Hematopoietic multipotent progenitor cell treated with erythropoietin and hydrocortisone succinate and interleukin-3 and kit ligand, for 6 days (in vitro differentiated cells): ENCODE measurements at regions not wholly inside any gene's neighbourhood (a gene's known extent, or its start where the extent isn't known, plus 50 kb on each side); places are given as distances from the start of the nearest gene placed in this dataset.
A peak's percentile ranks its signal among the peaks of the same experiment; 100 is the strongest.

Source experiments
- DNase-seq: peaks from one replicate; pipeline ENCODE4 v3.0.0-alpha.2; 2015

DNA sequence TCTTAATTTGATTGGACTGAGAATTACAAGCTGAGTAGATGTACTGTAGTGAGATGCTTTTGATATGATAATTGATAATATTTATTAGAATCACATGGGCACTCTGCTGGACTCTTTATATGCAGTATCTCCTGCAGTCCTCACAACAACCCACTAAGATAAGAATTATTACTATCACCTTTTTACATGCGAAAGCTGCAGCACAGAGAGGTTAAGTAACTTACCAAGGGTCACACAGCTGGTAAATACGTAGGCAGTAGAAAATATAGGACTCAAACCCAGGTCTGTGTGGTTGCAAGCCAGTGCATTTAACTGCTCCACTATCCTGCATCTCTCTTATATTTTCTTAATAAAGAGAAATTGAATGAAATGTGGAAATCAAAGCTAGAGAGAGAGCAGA, 392.8 kb upstream of the RORA start:
- DNase-seq = no peak

DNA sequence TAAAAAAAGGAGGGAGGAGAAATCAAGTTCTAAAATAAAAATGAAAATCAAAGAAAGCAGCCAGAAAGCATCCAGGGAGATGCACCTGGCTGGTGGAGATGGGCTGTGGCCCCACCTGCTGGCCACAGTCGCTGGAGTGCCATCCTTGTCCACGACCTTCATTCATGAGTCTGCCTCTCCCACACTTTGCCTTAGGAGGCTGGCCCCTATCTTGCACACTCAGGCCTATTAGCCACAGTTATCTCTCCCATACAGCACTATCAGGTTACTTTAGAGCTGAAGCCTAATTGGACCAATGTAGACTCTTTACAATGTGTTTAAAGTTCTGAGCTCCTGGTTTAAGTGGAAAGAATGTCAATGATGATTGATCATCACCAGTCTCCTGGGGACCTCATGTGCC, 392.0 kb upstream of the RORA start:
- peak; percentile 75 for DNase-seq

DNA sequence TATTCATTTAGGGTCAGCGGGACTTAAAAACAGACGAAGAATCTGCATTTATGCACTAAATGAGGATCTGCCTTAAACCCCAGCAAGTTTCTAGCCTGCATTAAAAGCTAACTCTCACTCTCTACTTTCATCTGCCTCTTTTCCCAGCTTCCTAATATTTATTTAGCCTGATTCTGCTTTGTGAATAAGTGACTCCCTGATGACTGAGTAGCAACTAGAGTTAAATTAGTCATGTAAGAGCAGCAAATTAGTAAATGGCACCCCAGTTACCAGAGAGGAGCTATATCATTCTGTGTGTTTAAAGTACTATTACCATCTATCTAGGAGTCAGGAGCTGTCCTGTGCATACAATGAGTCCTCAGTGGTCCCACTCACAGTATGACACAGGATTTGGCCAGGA, 391.0 kb upstream of the RORA start:
- DNase-seq = no peak

DNA sequence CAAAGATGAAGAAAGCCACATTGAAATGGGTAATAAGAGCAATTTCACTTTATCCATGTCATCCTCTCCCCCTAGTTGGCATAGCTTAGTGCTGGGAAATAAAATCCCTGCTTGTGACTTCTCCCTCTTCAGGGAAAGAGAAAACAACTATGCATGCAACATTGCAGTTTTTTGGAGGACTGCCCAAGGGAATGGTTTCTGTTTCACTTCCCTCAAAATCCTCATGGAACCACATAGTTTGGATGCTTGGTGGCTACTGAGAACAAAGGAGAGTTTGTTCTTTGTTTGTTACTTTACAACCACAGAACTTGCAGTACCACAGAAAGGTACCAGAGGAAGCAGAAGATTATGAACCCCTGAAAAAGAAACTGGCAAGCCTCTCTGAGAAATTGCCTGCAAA, 384.6 kb upstream of the RORA start:
- no peak for DNase-seq

DNA sequence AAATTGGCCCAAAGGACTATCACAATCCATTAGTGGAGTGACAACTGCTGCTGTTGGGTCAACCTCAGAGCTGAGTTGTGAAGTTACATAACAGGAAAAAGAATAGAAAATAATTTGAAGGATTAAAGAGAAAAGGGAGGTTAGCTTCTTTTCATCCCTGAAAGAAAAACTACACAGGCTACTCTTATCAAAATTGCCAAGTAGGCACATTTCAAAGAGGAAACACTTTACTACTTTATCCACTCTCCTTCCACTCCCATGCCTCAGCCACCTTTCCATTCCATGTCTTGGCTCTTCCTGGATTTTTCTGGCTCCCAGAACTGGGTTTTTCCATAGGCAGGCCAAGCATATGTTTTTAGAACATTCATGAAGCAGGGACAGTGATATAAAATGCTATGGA, 384.0 kb upstream of the RORA start:
- DNase-seq = no peak

DNA sequence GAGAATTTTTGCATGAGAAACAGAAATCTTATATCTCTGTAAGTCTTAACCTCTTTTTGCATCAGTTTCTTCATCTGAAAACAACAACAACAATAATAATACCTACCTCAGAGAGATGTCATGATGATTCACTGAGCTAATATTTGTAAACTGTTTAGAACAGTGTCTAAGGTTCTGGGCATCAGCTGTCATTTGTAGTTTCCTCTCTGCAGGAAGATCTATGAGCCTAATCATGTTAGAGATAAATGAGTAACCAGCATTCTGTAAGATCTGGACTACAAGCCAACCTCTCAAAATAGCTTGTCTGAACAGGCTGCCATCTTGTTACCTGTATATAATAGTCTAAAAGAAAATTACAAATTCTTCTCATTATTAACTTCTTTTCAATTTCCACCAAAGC, 383.0 kb upstream of the RORA start:
- no peak for DNase-seq

DNA sequence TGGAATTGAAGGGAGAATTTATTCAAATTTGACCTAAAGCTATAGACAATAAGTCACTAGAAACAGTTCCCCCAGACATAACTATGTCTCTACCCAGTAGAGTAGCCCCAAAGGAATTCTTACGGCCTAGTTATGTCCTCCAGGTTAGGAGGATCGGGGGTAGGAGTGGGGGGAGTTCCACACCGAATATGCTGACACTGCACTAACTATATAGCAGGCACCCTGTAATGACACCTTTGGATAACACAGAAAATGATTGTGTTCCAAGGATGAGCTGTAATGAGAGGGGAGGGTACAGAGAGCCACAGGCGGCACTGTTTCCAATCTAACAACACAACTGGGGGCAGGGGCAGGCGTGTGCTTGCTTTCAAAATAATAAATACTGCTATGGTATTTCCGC, 376.2 kb upstream of the RORA start:
- DNase-seq = no peak

DNA sequence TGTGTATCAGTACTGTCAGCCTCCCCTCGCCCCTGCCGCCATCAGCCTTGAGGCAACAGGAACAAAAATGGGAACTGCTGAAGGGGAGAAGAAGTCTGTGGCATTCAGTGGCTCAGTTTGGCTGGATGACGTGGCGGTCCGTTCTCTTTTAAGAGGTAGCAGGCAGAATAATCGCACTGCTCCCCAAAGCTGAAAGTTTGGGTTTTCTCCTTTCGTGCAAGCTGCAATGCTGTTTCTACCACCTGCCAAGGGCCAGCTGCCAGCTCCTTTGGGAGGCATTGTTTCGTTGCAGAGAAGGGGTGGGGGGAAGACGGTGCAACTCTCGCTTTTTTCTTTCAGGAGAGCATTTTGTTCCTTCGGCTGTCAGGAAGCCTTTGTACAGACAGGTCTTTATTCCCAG, 369.6 kb upstream of the RORA start:
- DNase-seq = no peak

DNA sequence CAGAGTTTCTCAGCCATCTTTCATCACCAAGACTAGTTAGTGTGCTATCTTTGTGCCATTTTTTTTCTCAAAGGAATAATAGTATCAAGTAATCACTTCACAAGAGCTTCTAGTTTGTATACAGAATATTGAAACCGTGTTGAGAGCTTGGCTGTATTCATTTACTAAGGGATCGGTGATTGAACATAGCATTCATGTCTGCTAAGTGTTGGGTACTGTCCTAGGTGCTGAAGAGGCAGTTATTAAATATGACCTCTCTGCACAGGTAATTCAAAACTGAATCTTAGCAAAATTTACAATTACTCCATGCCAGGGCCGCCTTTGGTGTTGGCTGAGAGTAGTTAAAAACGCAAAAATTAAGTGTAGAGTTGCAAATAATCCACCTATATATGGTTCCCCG, 355.3 kb upstream of the RORA start:
- peak; percentile 36 for DNase-seq

DNA sequence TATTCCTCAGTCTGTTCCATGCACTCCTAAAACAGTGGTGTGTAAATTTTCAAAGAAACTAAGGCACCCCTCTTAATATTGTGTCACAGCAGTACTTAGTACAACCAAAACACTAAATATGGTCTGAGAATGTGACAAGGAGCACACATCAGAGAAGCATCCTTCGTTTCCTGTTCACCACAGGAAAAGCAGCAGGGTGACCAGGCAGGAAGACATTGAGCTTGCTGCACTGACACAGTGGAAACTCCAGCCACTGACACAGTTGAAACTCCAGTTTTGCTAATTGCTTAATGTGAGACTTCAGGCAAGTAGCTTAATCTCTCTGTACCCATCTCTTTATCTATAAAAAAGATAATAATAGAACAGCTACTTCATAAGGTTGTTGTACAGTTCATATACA, 353.0 kb upstream of the RORA start:
- DNase-seq = no peak

DNA sequence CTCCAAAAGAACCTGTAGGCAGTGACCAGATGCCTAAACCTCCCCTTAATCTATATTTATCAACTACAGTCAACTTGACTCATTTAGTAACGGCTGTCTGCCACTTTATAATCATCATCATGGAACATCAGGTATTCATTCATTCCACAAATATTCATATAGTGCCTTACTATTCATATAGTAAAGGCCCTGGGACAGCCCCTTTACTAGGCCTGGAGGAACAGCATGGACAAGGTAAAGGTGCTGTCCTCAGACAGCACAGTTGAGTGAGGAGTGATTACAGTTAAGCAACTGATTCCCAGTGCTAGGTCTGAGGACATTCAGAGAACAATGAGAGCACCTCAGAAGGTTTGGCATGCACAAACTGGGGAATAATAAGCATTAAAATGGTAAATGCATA, 346.5 kb upstream of the RORA start:
- no peak for DNase-seq

DNA sequence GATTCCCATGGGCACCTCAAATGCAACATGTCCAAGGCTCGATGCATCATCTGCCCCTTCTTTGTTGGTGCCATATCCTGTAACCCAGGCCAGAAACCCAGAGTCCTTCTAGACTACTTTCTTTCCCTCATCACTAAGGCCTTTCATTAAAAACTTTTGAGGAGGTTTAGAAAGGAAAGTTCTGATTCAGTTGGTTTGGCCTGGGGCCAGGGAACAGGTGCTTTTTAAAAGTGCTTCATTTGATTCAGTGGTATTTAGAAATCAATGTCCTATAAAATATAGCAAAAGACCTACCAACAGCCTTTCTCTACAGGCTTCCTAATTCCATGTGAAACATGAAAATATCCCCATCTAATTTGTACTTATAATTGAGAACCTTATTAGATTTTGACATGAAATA, 341.9 kb upstream of the RORA start:
- DNase-seq = no peak

DNA sequence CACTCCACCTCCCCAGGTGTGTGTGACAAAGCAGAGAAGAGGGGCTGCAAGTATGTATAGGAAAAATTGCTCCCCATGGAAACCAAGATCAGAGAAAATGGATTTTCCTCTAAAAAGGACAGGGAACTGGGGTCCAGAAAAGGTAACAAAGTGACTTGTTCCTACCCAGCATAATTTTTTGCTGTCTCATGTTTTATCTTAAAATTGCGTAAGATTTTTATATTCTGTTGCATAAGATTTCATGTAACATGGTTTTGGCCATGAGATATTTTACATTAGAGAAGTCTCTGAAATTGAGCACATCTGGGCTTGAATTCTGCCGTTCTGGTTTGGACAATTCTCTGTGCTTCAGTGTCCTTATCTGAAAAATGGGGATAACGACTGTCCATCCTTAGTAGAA, 335.7 kb upstream of the RORA start:
- DNase-seq = peak; percentile 5

DNA sequence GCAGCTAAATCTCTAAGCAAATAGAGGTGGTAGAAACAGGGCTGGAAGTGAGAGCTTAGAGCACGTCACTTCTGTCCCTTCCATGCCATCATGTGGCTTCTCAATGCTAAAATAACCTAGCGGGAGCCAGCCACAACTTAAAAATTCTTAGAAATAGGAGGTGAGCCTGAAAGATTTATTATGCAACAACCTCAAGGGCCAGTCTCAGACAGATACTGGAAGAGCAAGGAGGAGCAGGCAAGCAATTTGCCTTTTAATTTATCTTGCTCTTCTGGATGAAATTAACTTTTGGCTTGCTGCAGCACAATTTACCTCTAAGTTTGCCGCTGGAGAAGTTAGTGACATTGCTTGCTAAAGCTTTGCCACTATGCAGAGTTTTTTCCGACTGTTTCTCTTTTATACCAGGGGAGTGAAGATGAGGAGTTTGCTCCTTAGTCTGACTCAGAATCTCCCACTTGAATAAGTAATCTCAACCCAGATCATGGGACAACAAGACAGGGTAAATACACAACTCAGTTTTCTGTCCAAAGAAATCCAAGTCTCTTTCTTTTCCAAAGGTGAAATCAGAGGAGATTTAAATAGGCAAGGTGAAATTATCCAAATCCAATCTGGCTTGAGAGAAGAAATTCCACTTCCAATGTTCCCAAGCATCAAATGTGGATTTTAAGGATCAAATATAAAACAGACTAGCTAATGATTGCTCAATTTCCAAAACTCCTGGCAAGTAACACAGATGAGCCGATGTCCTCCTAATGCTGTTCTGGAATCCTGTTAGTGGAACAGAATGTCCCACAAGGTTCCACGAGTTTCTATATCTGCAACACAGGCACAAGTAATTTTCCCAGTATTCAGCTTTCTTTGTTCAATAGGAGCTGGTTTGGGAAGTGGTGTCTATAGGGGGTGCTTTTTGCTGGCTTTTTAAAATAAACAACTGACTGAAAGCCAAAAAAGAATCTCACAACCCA, 329.4 kb upstream of the RORA start:
- DNase-seq = no peak

DNA sequence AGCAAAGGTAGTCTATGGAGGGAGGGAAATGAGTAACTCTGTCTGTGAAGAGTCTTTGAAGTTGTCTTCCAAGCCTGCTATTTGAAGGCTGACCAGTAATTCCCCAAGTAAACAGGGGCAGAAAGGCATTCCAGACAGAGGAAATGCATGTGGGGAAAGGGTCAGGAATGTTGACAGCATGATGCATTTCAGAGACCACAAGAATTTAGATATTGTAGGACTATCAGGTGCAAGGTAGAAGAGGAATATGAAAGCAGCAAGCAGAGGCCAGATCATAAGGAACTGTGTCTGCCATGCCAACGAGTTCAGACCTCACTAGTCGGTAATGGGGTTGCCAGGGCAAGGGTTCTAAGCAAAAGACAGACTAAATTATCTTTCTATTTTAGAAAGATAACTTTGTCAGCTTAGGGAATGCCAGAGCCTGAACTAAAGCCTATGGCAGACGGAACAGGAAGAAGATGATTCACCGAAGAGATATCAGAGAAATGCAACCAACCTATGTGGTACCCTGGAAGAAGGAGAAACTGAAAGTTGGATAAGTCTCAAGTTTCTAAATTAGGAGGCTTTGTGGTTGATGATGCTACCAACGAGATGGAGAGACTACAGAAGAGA, 327.0 kb upstream of the RORA start:
- DNase-seq = no peak

DNA sequence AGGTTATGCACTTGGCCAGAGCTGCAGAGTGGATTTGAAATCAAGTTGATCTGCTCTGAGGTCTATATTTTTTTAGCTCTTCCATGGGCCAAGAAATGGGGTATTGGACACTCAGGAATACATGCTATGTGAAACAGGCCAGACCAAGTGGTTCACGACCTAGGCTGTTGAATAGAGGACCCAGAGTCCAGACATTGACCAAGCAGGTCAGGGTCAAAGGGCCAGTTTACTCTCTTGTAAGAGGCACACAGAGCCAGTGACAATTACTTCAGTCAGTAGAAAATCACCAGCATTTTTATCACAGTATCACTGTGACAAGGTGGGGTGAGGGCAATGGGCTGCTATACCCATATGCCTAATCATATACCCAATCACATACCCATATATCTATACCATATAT, 320.6 kb upstream of the RORA start:
- DNase-seq = no peak

DNA sequence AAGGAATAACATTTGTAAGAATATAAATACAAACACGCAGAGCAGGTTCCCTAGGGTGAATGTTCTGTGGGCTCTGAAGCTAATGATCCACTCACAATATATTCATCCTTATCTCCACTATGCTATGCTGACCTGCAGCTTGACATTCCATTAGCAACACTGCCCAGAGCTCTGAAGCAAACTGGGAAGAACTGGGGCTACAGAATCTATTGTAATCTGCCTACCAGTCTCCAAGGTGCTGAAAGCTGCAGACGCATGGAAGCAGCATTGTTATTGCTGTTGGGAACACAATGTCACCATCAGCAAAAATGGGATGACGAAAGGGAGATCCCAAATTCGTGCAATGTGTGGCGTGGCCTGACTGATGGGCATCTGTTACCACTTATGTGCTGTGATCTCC, 316.7 kb upstream of the RORA start:
- no peak for DNase-seq

DNA sequence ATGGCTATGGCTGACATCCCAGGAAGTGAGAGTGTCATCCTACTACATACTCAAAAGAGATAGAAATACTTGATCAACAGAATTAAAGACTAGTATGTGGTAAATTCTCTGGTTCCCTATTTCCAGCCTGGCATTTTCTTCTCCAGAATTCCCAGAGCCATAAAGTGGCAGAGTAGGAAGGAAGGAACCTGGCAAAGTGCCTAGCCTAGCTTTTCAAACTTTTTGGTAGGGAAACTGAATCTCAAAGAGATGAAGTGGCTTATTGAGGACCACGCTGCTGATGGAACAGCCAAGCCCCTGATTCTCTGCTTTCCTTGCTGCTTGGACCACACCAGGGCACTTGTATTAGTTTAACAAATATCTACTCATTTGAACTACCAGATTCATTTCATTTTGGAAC, 312.4 kb upstream of the RORA start:
- DNase-seq = no peak

DNA sequence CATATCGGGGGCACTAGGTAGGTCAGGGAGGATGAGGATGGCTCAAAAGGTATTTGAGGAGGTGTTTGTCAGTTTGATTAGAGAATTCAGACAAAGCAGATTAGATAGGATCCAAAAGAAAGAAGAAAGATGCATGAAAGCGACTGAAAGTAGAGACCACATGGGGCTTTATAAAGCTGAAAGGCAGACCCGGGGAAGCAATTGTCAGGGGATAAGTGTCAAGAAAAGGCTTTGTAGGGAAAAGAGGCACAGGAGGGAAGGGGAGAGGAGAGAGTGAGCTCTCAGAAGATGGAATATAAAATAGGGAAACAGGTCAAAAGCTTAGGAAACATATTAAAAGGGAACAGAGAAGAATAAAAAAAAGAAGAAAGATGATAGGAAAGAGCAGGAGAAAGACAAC, 308.2 kb upstream of the RORA start:
- DNase-seq = no peak

DNA sequence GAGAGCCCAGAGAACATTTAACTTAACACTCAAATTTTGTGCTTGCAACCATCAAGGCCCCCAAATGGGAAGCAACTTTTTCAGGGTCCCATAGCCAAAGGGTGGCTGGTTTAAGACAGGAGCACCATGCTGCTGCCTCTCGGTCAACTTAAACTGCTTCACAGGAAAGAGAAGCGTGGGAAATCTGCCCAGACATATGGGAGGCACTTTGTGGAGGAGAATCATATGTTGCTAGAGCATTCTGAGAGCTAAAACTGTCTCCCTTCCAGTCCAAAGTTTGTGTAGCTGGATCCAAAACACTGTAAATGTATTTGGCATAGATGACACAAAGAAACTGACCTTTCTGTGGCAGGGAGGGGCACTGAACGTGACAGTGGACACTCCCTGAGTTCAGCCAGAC, 305.9 kb upstream of the RORA start:
- DNase-seq = no peak

DNA sequence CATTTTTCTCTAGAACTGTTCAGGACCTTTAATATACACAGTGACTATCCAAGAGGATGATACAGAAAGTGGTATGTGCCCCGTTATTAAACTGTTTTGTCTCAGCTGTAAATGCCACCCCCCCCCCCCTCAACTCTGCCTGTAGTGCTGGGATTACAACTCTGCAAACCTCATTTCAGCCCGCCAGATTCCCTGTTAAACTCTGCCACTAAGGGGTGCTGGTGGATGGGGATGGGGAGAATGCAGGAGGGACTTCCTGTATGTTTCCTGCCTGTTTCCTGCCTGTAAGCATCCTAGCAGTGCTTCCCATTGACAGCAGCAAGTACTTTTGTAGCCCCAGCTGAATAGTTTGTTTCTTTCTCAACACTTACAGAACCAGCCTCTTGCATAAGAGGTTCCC, 301.7 kb upstream of the RORA start:
- DNase-seq = no peak

DNA sequence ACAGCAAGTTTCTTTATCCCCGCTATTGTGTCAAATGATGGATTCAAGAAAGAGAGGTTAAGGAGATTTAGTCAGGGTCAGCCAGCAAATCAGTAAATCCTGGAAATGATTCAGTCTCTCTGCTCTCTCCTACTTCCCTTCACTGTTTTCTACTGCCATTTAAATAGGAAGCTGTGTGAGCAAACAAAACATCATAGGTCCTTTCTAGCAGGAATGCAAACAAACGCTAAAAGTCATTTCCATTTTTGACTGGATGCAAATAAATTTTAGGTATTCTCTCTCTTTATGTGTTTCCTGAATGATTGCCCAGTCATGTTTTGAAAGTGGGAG, 299.4 kb upstream of the RORA start:
- DNase-seq = no peak

DNA sequence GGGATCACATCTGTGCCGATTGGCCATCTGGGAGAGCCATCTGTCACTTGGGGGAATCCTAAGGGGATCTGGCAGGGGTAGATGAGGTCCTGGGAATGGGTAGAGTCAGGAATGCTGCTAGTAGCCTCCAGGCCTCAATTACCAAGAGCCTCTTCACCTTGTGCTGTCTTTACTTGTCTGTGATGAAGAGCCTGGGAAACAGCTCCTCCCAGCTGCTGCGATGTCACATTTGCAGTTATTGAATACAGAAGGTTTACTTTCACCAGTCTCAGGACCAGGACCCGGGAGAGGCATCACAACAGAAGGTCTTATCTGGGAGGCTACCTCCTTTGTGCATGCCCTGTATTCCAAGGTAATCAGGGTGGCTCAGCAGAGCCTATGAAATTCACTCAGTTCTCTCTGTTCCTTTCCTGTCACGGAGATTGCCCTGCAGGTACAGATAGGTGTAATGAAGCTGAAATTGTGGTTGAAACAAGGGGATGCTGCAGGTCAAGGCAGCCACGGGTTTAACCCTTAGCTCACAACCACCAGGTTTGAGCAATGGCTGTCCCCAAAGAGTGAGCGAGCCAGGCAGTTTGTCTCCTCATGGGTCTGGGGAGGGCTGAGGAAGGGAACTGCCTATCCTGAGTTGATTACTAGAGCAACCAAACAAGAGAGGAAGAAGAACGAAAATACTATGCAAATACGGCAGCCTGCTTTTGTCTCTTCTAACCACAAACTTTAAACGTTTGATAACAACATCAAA, 298.9 kb upstream of the RORA start:
- DNase-seq = no peak

DNA sequence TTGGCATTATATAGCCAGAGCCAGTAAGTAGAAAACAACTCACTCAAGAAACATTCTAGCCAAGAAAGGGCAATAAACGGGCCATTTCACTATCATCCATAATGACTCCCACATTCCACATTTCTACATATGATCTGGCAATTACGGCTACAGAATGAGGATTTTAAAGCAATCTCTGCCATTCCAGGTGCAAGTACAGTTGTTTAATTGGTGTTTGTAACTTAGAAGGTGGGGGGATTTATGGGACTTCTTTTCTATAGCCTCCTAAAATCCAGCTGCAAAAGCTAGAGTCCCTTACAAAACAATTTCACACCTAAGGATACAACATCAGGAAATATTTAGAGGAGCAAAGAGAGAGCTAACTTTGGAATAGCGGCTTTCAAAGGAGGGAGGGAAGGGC, 295.4 kb upstream of the RORA start:
- no peak for DNase-seq
